Activated CD4-positive, alpha-beta T cell treated with anti-CD3 and anti-CD28 coated beads for 4 hours (primary cell): ENCODE measurements at regions not wholly inside any gene's neighbourhood (a gene's known extent, or its start where the extent isn't known, plus 50 kb on each side); places are given as distances from the start of the nearest gene placed in this dataset.

Source experiments
- DNase-seq, 2 donors: peaks; one replicate each; pipeline ENCODE4 v3.0.0-alpha.2; 2020

DNA sequence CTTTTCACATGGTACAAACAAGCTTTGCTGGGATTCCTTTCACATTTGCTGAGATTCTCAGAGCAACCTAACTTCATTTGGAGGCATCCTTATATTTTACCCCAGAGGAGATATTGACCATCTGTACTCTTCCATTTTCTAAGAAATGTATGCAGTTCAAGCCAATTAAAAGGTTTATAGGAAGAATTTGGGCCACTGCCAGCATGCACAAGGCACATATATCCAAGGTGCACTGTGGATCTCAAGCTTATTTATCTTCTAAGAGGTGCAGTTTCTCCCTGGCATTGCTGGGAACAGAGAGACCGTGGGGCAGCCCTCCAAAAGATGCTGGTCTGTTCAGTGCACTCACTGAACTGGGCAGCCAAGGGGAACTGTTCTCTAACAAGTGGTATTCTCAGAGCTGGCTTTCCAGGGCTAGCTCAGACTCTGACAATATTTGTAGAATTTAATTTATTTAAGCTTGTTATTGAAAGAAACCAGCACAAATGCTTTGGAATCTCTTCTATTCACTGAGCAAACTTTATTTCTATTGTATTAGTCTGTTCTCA is 213.3 kb downstream of the TENT4A start:
- no peak for DNase-seq

DNA sequence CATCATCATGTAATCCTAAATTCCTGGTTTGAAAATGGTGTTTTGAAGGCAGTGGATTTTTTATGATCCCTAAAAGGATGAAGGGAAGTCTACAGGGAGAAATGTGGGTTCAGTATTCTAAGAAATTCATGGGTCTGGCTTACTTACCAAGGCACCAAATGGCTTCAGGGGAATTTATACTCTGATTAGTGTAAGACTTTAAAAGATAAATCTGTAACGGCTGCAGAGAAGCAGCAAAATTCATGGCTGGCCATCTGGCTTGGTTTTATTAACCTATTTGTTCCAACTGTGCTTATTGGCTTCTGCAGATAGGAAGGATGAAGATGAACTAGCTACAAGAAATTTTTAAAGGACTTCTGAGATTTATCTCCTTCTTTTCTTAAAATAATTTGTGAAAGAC is 222.8 kb downstream of the TENT4A start:
- no peak for DNase-seq

DNA sequence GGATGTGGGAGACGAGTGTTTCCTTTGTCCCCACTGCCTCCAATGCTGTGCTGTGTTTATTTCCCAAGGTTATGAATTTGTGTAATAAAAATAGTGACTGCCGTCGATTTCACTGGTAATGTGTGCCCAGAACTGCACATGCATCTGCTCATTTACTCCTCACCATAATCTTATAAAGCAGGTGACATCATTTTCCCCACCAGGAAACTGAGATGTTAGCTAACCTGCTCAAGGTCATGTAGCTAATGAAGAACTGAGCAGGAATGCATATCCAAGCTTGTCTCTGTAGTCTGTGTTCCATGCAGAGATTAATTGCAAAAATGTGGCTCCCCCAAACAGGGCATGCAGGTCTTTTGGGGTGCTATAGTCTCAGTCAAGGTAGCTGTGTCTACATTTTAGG is 224.4 kb downstream of the TENT4A start:
- no peak for DNase-seq

DNA sequence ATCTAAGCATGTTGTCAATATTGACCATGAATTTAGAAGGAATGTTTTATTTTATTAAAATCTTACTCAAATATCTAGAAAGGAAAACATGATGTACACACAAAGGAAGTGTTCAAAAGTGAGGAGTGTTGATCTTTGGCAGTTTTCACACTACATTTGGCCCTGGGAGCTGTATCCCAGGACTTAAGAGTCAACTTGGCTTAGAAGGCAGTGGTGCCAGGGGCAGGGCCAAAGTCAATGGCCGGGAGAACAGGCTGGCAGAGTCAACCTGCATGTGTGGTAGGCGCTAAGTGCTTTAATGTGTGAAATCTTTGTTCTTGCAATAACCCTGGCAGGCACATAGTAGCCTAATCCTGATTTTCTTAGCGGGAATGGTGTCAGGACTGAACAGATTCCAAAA is 228.4 kb downstream of the TENT4A start:
- no peak for DNase-seq

DNA sequence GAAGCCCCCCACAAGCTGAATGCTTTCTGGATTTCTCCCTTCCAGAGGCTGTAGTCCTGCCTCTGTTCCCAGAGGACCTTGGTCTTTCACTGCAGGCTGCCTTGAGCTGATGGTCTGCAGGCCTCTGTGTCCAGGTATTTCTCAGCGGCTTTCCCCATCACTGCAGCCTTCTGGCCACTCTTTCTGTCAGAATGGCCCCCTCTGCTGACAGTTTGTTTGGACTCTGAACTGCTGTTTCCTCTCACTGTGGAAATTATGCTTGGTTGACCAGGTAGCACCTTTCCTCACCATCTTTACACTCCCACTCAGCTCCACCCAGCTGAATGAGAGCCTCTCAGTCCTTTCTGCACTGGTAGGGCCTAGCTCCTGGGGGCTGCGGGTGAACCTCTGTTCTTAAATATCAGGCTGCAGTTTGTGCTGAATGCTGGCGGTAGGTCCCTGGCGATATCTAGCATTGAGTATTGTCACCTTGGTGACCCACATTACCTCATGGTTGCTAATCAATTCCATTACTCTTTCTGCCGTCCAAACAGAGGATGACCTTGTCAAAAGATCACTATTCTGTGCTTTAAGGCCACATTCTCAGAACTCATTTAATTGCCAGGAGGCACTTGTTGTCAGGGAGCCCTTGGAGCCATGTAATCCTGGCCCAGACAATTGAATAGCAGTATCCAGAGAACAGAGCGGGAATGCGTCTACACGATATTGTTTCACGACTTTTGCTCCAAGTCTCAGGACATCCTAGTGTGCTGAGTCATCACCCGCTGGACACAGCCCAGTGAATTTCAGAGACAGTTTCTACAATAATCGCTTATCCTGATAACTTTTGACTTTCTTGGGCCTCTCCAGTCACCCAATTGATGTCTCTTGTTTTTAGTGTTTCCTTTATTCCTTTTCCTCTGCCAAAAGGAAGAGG is 230.2 kb downstream of the TENT4A start:
- DNase-seq: no peak

DNA sequence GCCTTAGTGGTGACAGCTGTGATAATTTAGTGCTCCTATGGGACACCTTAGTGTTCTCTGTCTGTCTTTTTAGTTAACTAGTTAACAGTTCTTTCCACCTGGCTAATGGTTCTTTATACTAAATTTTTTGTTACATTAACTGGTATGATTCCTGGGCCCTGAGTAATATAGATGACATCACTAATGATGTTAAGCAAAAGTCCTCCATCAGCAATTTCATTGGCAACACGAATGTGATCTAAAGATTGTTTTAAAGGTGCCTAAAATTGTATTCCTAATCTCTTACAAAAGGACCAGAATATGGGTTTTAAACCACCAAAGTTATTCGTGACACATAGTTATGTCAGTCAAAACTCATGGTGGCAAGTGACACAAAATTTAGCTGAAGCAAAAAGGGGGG is 235.3 kb downstream of the TENT4A start:
- DNase-seq: no peak

DNA sequence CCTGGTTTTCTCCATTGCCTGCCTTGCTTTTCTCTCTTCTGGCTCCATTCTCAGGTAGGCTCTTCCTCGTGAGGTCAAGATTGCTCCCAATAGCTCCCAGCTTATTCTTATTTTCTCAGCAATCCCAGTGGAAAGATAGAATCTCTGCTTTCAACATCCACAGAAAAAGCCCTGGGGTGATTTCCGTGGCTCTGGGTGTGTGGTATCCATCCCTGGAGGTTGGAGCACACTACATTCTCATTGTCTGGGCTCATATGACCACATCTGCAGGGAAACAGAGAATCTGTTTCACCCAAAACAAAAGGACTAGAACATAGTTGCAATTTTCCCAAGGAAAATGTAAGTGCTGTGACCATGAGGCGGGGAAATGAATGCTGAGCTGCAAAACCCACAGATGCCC is 236.0 kb downstream of the TENT4A start:
- no peak for DNase-seq

DNA sequence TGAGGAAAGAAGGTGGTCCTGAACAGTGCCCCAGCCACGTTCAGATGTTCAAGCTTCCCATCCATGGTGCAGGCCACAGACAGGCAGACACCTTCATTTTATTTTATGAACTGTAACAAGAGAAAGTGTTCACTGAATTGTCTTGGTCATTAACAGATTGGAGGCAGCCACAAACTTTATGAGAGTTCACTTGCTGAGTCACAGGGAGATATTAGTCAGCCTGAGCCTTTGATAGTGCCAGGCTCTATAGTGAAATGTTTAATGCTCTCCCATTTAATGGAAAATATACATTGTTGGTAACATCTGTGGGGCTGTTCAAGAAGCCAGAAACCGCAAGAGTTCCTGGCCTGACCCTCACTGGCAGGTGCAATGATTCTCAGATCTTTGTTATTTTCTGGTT is 237.0 kb downstream of the TENT4A start:
- no peak for DNase-seq

DNA sequence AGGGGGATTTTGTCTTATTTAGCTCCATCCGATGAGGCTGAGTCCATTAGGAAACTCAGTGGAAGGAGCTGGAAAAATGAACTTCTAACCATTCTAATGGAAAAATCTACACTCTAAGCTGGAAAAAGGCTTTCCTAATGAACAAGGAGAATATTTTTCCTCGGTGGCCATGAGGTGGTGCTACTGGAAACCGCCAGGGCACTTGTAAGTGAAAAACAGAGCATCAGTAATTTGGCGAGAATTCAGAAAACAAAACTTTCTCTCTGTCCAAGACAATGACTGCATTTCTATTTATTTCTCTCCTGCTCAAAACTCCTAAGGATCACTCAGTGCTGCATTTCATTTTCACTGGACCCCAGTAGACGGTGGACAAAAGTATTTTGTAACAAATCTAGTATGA is 237.6 kb downstream of the TENT4A start:
- no peak for DNase-seq

DNA sequence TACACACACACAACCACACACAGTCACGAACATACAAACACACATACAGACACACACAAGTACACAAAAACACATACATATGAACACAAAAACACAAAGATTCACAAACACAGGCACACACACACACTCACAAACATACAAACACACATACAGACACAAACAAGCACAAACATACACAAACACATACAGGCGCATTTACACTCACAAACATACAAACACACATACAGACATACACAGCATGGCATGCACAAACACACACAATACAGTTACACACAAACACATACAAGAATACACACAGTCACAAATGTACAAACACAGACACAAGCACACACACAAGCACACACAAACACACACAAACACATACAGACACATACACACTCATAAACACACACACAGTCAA is 247.9 kb downstream of the TENT4A start:
- DNase-seq: no peak

DNA sequence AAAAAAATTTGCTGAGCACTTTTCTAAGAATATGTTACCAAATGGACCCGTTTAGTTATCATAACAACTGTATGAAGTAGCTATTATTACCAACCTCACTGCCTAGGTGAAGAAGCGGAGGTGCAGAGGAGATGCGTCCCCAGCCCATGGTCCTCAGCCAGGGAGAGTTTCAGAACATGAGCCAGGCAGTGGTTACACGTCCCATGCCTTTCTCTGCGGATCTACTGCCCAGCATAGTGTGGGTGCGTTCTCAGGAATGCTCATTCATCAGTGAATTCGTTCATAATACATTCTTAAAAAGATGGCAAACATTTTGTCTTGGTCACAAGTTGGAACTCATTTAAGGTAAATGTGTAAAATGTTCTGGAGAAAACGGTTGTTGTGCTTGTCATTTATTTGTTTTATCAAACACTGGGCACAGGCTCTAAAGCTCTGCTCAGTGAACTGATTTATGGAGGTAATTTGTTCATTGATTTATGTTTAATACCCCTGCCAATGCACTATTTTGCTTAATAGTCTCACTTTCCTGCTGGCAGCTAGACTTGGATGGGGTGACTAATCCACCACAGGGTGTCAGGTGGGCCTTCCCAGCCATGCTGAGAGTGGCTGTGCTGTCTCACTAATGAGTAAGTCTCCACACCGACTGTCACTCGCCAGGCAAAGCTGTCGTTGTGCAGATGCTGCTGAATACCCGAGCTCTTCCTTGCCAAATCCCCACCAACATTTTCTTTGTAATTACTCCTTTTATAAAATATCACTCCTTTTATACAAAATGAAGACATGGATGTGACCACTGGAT is 248.8 kb downstream of the TENT4A start:
- DNase-seq: no peak

DNA sequence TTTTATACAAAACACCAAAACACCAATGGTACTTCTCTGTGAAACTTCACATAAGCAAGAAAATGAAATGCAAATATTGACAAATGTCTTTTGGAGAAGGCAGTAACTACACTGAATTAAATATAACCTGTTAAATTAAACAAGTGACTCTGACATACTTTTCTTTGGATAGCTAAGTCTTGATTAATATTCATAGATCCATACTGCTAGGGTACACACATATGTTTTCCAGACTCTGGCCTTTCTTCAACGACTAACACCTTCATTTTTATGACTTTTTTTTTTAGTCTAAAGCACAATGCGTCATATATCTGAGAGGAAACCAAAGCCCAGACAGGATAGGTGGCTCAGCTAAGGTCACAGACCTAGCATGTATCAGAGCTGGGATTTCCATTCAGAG is 263.7 kb downstream of the TENT4A start:
- no peak for DNase-seq

DNA sequence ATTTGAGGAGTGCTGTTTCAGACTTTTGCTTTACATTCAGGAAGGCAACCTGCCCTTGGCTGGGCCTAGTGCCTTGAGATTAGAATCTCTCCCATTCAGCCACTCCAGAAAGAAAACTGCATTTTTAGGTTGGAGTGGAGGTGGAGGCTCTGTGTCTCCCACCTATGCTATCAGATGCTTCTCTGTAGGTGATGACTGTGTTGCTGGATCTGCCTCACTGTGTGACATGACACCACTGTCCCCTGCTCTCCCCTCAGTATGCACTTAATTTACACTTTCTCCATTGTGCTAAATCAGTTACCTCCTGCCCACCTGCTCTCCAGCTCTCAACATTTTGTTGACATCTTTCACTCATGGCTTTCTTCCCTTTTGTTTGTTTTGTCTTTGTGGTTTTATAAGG is 265.8 kb downstream of the TENT4A start:
- DNase-seq: no peak

DNA sequence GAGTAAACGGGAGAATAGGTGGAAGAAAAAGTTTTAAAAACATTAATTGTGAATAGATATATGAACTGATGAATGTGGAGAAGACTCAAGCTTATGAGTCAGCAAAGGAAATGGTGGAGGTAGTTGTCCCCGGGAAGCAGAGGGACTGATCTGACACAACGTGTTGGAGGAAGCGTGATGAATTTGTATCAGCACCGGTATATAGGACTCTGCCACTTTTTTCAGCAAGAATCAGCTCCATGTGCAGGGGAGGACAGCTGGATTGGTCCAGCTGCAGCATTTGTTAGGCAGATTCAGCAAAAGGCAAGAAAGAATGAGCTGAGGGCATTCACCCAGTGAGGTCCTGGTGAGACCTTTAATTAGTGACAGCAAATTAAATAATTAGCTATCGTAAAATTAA is 276.0 kb downstream of the TENT4A start:
- no peak for DNase-seq

DNA sequence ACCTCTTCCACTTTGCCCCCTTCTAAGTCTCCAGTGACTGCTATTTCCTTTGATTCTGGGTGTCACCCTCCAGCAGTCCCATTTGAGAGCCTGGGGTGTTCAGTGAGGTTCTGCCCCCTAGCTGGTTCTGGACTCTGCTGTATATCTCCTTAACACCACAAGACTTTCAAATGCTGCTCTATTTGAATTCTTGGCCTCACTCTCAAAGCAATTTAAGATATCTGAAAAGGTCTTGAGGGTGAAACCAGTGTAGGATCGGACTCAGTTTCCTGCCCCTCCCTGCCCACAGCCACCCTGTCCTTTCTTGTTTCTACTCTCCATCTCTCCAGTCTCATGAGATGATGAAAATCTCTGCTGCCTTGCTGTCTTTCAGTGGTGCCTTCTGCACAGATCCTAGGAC is 280.9 kb downstream of the TENT4A start:
- DNase-seq: no peak

DNA sequence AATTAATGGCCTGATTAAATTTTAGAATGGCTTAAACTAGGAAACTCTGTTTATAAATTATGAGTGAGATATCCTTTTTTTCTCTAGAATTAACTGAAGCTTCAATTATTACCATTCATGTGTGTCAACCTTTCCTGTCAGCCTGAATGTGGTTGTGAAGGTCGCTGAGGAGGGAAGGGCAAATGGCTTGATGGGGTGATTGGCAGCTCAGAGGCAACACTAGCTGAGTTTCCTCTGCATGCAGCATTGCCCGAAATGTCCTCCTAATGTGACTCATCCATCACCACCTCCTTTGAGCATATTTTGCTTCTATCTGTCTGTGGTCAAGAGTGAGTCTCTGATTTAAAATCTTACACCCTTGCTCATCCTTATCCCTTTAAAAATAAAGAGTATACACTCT is 281.9 kb downstream of the TENT4A start:
- DNase-seq: no peak

DNA sequence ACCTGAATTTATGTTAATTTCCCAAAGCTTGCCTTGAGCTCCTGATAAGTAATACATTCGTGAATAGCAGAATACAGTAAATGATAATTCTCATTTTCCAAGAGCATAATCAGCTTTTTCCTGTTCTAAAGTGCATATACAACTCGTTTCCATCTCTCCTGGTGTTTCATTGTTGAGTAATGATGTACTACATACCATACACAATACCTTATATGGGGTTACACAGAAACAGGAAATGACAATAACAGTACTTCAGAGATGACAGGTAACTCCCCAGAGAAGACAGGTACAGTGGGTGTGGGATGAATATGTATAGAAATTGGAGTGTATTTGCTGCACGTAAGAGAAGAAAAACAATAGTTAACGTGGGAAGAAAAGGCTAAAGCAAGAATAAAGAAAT is 287.1 kb downstream of the TENT4A start:
- DNase-seq: no peak

DNA sequence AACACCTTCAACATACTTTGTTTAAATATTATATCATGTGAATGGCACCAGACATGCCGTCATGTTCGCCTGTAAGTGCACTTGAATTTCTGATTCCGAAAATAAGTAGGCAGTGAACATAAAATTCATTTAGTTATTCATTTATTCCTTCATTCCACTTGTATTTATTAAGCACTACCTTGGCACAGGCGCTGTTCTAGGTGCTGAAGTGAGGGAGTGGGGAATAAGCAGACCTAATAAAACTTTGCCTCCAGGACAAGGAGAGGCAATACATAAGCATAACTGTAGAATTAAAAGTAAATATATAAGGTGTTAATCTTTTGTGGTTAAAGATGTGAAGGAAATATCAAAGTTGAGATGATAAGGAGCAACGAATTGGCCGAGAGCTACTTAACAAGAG is 297.4 kb downstream of the TENT4A start:
- DNase-seq: no peak

DNA sequence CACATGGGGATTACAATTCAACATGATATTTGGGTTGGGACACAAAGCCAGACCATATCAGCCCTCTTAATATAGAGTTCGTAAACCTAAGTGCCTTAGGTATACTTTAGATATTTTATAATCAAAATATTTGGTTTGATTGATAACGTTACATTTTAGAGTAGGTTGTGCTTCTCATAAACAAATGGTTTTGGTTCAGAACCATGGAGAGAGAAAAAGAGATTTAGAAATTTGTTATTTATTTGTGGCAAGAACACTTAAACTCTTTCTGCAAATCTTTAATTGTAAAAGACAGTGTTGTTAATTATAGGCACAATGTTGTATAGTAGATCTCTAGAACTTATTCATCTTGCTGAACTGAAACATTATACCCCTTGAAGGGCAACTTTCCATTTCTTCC is 298.8 kb downstream of the TENT4A start:
- DNase-seq: no peak

DNA sequence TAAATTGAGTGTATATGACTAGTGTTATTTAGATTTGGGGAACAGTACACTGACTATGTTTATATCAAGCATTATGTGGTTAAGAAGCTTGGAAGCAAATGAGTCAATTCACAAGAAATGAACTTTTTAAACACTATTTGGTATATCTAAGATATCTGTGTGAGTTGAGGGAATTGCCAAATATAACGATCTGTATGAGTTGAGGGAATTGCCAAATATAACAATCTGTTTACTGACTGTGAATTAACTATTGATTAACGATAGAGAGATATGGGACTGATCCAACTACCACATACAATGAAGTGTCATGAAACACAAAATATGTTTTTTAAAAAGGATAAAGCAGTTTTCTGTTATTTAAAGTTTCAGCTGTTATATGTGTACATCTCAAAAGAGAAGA is 301.4 kb downstream of the TENT4A start:
- no peak for DNase-seq

DNA sequence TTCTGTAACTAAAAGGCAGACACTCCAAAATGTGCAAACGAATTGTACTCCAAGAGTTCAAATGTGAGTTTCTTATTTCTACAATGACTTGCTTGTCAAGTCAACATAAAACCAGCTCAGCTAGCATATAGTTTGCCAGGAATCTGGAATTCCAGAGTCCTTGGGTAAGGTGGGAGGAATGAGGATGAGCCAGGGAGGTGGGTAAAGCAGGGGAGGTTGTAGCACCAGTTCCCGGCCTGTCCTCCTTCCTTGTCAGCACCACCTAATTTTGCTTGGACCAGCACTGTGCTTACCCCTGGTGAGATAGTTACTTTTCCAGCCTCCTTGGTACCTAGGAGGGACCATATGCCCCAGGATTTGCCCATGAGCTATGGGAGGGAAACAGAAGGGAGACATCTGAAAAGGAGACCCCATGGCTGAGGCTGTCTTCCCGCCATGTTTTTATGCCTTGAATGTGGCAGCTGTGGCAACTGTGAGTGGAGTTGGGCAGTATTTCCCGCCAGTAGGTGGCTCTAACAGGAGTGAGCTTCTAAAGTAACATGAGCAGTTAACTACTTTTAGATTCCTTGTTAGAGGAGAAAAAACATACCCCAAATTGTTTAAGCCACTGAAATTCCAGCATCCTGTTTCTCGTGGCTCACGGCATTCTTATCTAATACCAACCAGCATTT is 302.5 kb downstream of the TENT4A start:
- DNase-seq: no peak

DNA sequence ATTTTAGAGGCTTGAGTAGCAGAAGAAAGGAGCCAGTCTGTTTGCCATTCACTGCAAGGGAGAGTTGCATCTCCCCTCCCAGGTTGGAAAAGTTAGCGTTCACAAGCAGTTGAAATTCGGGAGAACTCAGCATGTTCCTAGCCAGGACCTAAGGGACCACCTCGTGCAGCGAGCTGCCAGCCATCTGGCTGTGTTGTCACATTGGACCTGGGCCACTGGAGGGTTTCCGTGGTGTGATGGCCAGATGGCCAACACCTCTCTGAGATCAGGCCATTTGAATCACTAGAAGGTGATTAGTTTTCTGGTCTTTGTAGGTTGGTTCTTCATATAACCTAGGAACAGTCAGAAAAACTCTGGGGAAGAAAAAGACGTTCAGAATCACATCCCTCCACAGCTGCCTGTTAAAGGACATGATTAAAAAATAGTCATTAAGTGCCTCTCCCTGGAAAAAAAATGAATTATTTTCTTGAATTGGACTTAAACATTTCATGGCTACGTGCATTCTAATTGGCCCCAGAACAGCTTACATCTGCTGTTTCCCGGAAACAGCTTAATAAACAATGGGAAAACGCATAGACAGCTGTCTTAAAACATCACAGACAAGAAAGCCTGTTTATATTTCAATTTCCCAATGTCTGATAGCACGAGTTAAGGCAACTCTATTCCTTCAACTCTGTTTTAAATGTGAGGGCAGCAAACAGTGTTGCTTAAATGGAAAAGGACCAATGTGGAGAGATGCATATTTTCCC is 303.9 kb downstream of the TENT4A start:
- no peak for DNase-seq

DNA sequence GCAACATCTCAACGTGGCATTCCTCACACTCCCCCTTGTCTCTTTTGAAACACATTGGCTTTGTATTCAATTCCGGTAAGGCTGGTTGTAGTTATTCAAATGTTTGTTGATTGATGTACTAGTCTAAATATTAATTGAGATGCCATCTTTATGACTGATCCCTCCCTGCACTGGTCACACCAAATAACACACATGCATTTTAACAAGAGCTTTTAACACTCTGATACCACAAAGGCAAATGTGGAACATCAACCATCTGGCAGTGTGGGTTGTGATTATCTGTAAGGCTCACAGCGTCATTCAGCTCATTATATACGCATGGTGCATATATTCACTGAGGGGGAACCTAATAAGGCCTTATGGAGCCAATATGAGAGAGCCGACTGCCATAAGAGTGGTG is 305.0 kb downstream of the TENT4A start:
- no peak for DNase-seq
